ENCODE measurements at regions not wholly inside any gene's neighbourhood (a gene's known extent, or its start where the extent isn't known, plus 50 kb on each side); places are given as distances from the start of the nearest gene placed in this dataset.
A peak's percentile ranks its signal among the peaks of the same experiment; 100 is the strongest.
"Not testable (repeated sequence)": the region's sequence is repeated elsewhere in the genome, so short reads cannot be mapped to it uniquely, and the experiment has no call there.

DNA sequence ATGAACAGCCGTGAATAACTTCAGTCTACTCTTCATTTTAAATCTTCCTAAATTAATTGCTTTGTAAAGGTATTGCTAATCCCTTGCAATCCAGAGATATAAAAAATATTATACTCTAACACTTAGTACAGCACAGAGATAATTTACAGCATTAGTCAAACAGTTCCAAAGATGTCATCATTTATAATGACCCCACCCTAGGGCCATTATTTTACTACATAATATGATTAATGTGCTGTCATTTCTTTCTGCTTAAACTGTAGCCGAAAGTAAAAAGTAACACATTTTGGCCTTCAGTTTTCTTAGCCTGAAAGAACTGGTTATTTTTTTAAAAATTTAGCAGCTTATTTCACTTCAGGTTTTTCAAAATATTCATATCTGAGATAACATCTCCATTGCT lies 256.3 kb upstream of the RFC3 start:
- DNase-seq: no peak

DNA sequence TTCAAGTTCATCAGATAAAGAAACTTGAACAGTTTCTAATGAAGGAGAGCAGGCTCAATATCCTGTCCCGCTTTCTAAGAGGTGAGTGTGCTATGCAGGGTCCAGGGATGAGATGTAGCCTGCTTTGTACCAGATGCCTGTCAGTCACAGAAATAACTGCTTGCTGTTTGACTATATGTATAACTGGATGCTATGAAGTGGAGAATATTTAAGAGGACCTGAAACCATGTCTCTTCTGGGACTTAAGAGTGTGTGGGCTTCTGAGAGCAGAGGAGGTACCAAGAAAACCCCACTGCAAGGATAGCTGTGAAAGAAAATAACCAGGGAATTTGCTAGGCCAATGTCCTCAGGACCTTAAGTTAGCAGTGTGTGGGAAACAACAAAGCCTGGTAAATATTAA lies 246.3 kb upstream of the RFC3 start:
- DNase-seq: no peak

DNA sequence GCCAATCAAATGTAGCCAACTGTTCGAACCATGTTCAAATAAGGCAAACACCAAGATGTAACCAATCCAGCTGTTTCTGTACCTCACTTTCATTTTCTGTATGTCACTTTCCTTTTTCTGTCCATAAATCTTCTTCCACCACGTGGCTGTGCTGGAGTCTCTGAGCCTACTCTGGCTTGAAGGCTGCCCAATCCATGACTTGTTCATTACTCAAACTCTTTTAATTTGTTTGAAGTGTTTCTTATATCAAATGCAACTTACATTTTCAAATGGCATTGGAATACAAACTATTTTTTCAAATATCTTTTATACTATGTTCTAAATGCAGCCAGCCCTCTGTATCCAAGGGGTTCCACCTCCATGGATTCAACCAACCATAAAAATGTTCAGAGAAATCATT lies 245.6 kb upstream of the RFC3 start:
- DNase-seq: not testable (repeated sequence)

DNA sequence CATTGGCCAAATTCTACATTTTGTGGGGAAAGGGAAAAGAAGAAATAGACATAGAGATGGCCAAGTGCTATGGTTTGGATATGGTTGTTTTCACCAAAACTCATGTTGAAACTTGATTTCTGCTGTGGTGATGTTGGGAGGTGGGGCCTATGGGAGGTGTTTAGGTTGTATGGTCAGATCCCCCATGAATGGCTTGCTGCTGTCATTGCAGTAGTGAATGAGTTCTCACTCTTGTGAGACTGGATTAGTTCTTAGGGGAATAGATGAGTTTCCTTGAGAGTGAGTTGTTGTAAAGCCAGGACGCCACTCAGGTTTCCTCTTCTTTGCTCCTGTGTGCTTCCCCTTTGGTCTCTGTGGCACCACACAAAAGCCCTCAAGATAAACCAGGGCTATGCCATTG lies 242.6 kb upstream of the RFC3 start:
- DNase-seq: no peak

GRCh38 chr13:33577007-33577406 lies 240.9 kb upstream of the RFC3 start:
- DNase-seq: no peak

- DNase-seq: no peak
These were observed 239.2 kb upstream of the RFC3 start for GRCh38 chr13:33578786-33579185.

- DNase-seq: no peak
These were observed 235.8 kb upstream of the RFC3 start for GRCh38 chr13:33582121-33582520.

- no peak for DNase-seq
These were observed 234.6 kb upstream of the RFC3 start for GRCh38 chr13:33583398-33583797.

GRCh38 chr13:33590936-33591335 lies 227.0 kb upstream of the RFC3 start:
- DNase-seq: no peak

- no peak for DNase-seq
These were observed 211.3 kb upstream of the RFC3 start for GRCh38 chr13:33606692-33607091.

- peak; percentile 91 for DNase-seq
These were observed 207.4 kb upstream of the RFC3 start for GRCh38 chr13:33610438-33611120.

- DNase-seq: peak; percentile 71
These were observed 206.7 kb upstream of the RFC3 start for GRCh38 chr13:33611121-33611805.

- no peak for DNase-seq
These were observed 205.0 kb upstream of the RFC3 start for GRCh38 chr13:33612641-33613638.

- DNase-seq: no peak
These were observed 202.5 kb upstream of the RFC3 start for GRCh38 chr13:33615436-33615835.

GRCh38 chr13:33616130-33616529 lies 201.8 kb upstream of the RFC3 start:
- no peak for DNase-seq

GRCh38 chr13:33617055-33617454 lies 200.9 kb upstream of the RFC3 start:
- no peak for DNase-seq

DNA sequence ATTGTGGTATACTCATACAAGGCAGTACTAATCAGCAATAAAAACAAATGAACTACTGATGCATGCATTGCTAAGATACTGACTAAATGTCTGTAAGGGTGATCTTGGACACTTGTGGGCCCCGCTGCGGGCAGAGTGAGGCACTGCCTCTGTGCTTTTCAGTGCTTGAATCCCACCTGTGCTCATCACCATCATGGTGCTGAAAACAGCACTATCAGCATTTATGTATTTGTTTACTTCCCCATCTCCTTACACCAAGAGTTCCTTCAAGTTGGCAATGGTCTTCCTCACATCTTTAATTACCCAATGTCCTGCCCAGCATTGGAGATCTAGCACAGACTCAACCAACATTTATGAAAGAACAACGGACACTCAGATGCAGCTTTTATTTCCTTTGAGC lies 193.7 kb upstream of the RFC3 start:
- no peak for DNase-seq

DNA sequence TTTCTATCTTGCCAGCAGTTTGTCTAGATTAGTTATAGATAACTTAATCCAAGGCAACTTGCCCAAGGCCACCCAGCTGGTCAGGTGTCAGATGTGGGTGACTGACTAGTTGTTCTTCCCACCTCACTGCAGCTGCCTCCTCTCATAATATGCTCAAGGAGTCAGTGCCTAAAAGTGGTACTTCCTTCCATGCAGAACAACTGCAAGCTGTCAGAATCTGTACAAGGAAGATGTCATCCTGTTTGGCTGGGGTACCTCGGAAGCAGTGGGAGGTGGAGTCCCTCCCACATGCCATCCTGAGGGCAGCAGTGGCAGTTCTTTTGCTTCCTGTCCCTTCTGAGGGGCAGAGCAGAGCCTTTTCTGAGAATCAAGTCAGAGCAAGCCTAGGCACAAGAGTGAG lies 193.2 kb upstream of the RFC3 start:
- no peak for DNase-seq

DNA sequence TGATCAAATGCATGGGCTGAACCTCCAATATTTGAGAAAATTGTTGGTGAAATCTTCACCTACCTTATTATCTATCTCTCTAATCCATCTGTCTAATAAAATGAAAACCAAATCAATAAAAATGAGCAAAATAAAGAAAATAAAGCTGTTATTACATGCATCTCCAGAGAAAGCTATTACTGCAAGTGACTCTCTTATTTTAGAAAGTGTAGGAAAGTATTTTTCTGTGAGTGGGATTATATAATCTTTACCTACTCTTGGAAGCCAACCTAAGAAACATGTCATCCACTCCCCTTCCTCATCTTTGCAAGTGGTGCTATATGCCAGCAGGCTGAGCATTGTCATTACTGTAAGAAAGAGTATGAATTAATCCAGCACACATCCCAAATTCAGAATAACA lies 191.5 kb upstream of the RFC3 start:
- no peak for DNase-seq

DNA sequence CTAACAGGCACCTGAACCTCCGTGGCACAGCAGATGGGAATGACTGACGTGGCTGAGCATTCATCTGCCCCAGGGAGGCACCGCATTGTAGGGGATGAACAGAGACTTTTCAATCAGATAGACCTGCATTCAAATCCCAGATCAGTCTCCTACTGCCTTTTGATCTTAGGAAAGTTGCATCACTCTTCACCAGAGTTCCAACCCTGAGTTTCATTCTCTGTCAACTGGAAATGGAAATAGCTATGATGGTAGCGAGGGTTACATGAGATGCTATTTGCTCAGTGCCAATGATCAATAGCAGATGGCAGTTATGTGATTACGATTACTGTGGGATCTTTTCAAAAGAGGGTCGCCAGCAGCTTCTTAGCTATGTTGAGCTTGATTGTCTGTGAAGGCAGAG lies 189.3 kb upstream of the RFC3 start:
- DNase-seq: no peak

DNA sequence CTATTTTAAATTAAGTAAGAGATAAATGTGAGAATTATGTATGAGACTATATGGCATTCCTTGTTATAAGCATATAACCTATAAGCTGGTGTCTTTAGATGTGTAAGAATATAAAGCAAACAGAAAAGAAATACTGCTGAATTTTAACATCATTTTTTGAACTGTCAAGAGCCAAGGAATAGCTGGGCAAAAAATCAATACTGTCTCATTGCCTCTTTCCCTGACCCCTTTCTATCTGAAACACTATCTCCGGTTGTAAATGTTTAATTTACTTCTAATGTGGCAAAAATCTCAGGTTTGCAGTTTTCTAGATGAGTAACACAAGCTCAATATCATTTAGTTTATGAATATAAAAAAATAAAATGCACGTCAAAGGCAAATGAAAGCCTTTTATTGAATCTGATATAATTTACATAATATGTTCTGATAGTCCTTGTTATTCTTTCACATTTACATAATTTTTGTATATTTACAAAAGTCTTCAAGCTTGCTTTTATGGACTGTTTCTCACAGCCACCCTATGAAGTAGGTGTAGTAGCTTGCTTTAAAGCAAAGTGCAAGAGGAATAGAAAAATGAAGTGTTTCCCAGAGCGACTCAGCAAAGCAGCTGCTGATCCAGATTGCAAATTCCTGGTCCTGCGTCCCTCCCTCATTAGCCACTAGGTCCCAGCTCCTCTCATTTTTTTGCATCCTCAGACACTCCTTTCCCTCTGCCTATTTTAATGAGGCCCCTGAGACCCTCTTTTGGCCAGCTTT lies 188.2 kb upstream of the RFC3 start:
- DNase-seq: no peak

DNA sequence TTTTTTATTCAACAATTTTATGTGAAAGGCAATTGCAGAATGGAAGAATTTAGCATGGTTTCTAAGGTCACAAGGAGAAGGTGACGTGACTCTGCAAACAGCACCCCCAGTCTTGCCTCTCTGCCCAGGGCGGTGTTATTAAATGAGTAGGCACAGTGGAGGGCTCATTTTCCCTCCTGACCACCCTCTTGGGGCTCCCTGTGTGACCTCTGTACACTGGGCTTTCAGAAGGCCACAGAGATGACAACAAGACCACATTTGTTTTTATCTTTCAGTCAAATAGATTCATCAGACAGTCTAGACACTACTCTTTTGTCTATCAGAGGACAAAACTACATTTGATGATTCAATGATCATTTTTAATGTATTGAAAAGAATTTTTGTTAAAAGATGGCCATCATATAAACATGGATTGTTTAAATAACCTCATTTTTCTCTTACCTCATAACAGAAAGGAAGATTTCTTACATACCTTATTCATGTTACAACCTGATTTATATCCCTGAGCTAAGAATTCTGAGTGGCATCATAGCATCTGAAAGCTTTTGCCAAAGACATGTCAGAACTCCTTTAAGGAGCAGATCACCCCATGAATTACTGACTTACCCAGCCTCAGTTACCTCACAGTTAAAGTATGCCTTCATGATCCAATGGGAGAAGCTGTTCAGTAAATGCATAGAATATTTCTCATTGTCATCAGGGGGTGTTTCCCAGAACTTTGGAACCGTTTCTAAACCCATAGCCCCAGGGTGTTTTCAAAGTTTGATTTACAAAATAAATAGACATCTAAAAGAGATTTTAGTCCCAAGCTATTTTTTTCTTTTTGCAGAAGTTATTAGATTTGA lies 184.0 kb upstream of the RFC3 start:
- no peak for DNase-seq
